Upper lobe of right lung (tissue), 1 donor: ENCODE measurements at regions not wholly inside any gene's neighbourhood (a gene's known extent, or its start where the extent isn't known, plus 50 kb on each side); places are given as distances from the start of the nearest gene placed in this dataset.

Experiments used
- ATAC-seq: fragments of 200-7000 bp; cut with Tn5 transposase; one replicate; pipeline ENCODE4 v1.9.1; 2020; ENCODE audit warnings: mild to moderate bottlenecking, moderate library complexity
- DNase-seq: peaks from one replicate; pipeline ENCODE4 v3.0.0-alpha.2; 2020
- H3K27ac ChIP-seq: fragments of 200-600 bp; one replicate; pipeline ENCODE4 v1.8.0; 2022
- H3K27me3 ChIP-seq: fragments of 200-600 bp; one replicate; pipeline ENCODE4 v1.8.0; 2022; ENCODE audit warnings: mild to moderate bottlenecking
- H3K36me3 ChIP-seq: fragments of 200-600 bp; one replicate; pipeline ENCODE4 v1.8.0; 2022
- H3K4me1 ChIP-seq: fragments of 200-600 bp; one replicate; pipeline ENCODE4 v1.8.0; 2022
- H3K4me3 ChIP-seq: fragments of 200-600 bp; one replicate; pipeline ENCODE4 v1.8.0; 2022; ENCODE audit warnings: mild to moderate bottlenecking
- H3K9me3 ChIP-seq: fragments of 200-600 bp; one replicate; pipeline ENCODE4 v1.8.0; 2022
- CTCF ChIP-seq: fragments of 200-600 bp; IDR thresholded peaks from one replicate; pipeline ENCODE4 v1.8.0; 2022; ENCODE audit warnings: antibody characterized with exemption
- intact Hi-C: fragments of 100-400 bp; cut with DNase I; formaldehyde crosslinking; loops from one replicate; pipeline ENCODE4 v1.11.0; 2022
- donor health status: DM: no; HTN: yes; CAD: no; lungs with severe emphysema.

- H3K27ac ChIP-seq: no peak overlapping the region
- peaks cover 9% of the 10 kb centered on the region for H3K4me1 ChIP-seq
- DNase-seq (no peak), ATAC-seq (no peak)
- no peaks in the 10 kb centered on the region for H3K27me3 ChIP-seq
- H3K4me3 ChIP-seq: no peak overlapping the region
- no peaks in the 10 kb centered on the region for H3K9me3 ChIP-seq
- intact Hi-C loops: no loop called here
- H3K36me3 ChIP-seq: no peaks in the 10 kb centered on the region
- no peak for TF ChIP-seq CTCF
Observed at GRCh38 chr11:69413993-69414392, 67.5 kb upstream of the LINC01488 start.

GRCh38 chr11:69414773-69415187, 66.7 kb upstream of the LINC01488 start:
- intact Hi-C loops: no loop called here
- ATAC-seq (no peak), DNase-seq (peak; percentile 46)
- Histone ChIP-seq H3K4me3 (no peak overlapping the region), H3K4me1 (peaks cover 9% of the 10 kb centered on the region), H3K27ac (no peak overlapping the region), H3K27me3 (no peaks in the 10 kb centered on the region), H3K36me3 (no peaks in the 10 kb centered on the region), H3K9me3 (no peaks in the 10 kb centered on the region)
- TF ChIP-seq CTCF: no peak

GRCh38 chr11:69415411-69416142, 65.9 kb upstream of the LINC01488 start:
- Histone ChIP-seq H3K36me3 (no peaks in the 10 kb centered on the region), H3K4me3 (no peak overlapping the region), H3K9me3 (no peaks in the 10 kb centered on the region), H3K27ac (no peak overlapping the region), H3K27me3 (no peaks in the 10 kb centered on the region), H3K4me1 (peaks cover 14% of the 10 kb centered on the region)
- TF ChIP-seq CTCF: no peak
- ATAC-seq (no peak), DNase-seq (peak; percentile 34)
- intact Hi-C loops: no loop called here

- Histone ChIP-seq H3K36me3 (no peaks in the 10 kb centered on the region), H3K27ac (no peak overlapping the region), H3K9me3 (no peaks in the 10 kb centered on the region), H3K4me1 (peaks cover 19% of the 10 kb centered on the region), H3K4me3 (no peak overlapping the region), H3K27me3 (no peaks in the 10 kb centered on the region)
- DNase-seq (peak; percentile 51), ATAC-seq (peak; percentile 7)
- intact Hi-C loops: no loop called here
- no peak for TF ChIP-seq CTCF
Observed at GRCh38 chr11:69416143-69416515, 65.3 kb upstream of the LINC01488 start.

- H3K9me3 ChIP-seq: no peaks in the 10 kb centered on the region
- peaks cover 19% of the 10 kb centered on the region for H3K4me1 ChIP-seq
- H3K27me3 ChIP-seq: no peaks in the 10 kb centered on the region
- DNase-seq (peak; percentile 51), ATAC-seq (no peak)
- intact Hi-C loops: no loop called here
- no peak overlapping the region for H3K27ac ChIP-seq
- H3K36me3 ChIP-seq: no peaks in the 10 kb centered on the region
- no peak overlapping the region for H3K4me3 ChIP-seq
- TF ChIP-seq CTCF: no peak
Observed at GRCh38 chr11:69416762-69417698, 64.4 kb upstream of the LINC01488 start.
